HUES6 (cell line): ENCODE measurements at regions not wholly inside any gene's neighbourhood (a gene's known extent, or its start where the extent isn't known, plus 50 kb on each side); places are given as distances from the start of the nearest gene placed in this dataset.

ENCODE experiments used
- H3K27ac ChIP-seq: 2 replicates; pipeline ENCODE4 v1.7.0; 2013; ENCODE audit warnings: low read depth, mild to moderate bottlenecking, low read length, inconsistent platforms
- H3K27me3 ChIP-seq: 2 replicates; pipeline ENCODE4 v1.6.1; 2013; ENCODE audit warnings: low read length; ENCODE audit not compliant: control insufficient read depth, insufficient read depth
- H3K36me3 ChIP-seq: 2 replicates; pipeline ENCODE4 v1.6.1; 2013; ENCODE audit warnings: low read length; ENCODE audit not compliant: control insufficient read depth, insufficient read depth
- H3K4me1 ChIP-seq: 2 replicates; pipeline ENCODE4 v1.6.1; 2013; ENCODE audit warnings: low read length; ENCODE audit not compliant: control insufficient read depth, insufficient read depth
- H3K4me3 ChIP-seq: 2 replicates; pipeline ENCODE4 v1.5.1; 2013; ENCODE audit warnings: low read depth, low read length
- H3K9ac ChIP-seq: one replicate; pipeline ENCODE4 v1.6.1; 2013; ENCODE audit warnings: mild to moderate bottlenecking, low read length
- H3K9me3 ChIP-seq: 2 replicates; pipeline ENCODE4 v1.6.1; 2013; ENCODE audit warnings: low read depth, low read length; ENCODE audit not compliant: control insufficient read depth, insufficient read depth

GRCh38 chr2:82411071-82411470, 2048.0 kb downstream of the SUCLG1 start:
- Histone ChIP-seq H3K27ac (no peak overlapping the region), H3K27me3 (no peaks in the 10 kb centered on the region), H3K36me3 (no peaks in the 10 kb centered on the region), H3K9ac (no peak overlapping the region), H3K4me3 (no peak overlapping the region), H3K4me1 (no peaks in the 10 kb centered on the region), H3K9me3 (peaks cover 6% of the 10 kb centered on the region; the same call in 1 of the 2 replicates)

GRCh38 chr2:82395531-82395930, 2063.5 kb downstream of the SUCLG1 start:
- H3K4me1 ChIP-seq = no peaks in the 10 kb centered on the region
- H3K4me3 ChIP-seq = no peak overlapping the region
- H3K9me3 ChIP-seq = no peaks in the 10 kb centered on the region
- no peak overlapping the region for H3K9ac ChIP-seq
- H3K27me3 ChIP-seq = no peaks in the 10 kb centered on the region
- H3K27ac ChIP-seq = no peak overlapping the region
- H3K36me3 ChIP-seq = no peaks in the 10 kb centered on the region

GRCh38 chr2:82391386-82391785, 2067.7 kb downstream of the SUCLG1 start:
- Histone ChIP-seq H3K27ac (no peak overlapping the region), H3K4me1 (no peaks in the 10 kb centered on the region), H3K9ac (no peak overlapping the region), H3K9me3 (no peaks in the 10 kb centered on the region), H3K4me3 (no peak overlapping the region), H3K36me3 (no peaks in the 10 kb centered on the region), H3K27me3 (no peaks in the 10 kb centered on the region)

- Histone ChIP-seq H3K4me1 (no peaks in the 10 kb centered on the region), H3K9ac (no peak overlapping the region), H3K27me3 (no peaks in the 10 kb centered on the region), H3K4me3 (no peak overlapping the region), H3K9me3 (no peaks in the 10 kb centered on the region), H3K27ac (no peak overlapping the region), H3K36me3 (no peaks in the 10 kb centered on the region)
These were observed 2051.1 kb upstream of the LRRTM1 start for GRCh38 chr2:82355622-82356021.

GRCh38 chr2:82345910-82346309, 2041.4 kb upstream of the LRRTM1 start:
- H3K27ac ChIP-seq = no peak overlapping the region
- H3K4me3 ChIP-seq = no peak overlapping the region
- H3K4me1 ChIP-seq = peaks cover 3% of the 10 kb centered on the region; the same call in 1 of the 2 replicates
- H3K9ac ChIP-seq = no peak overlapping the region
- no peaks in the 10 kb centered on the region for H3K36me3 ChIP-seq
- H3K9me3 ChIP-seq = no peaks in the 10 kb centered on the region
- no peaks in the 10 kb centered on the region for H3K27me3 ChIP-seq

GRCh38 chr2:82344670-82345069, 2040.1 kb upstream of the LRRTM1 start:
- no peaks in the 10 kb centered on the region for H3K36me3 ChIP-seq
- H3K9ac ChIP-seq = no peak overlapping the region
- no peak overlapping the region for H3K4me3 ChIP-seq
- H3K9me3 ChIP-seq = no peaks in the 10 kb centered on the region
- peaks cover 3% of the 10 kb centered on the region; the same call in 1 of the 2 replicates for H3K4me1 ChIP-seq
- H3K27ac ChIP-seq = no peak overlapping the region
- no peaks in the 10 kb centered on the region for H3K27me3 ChIP-seq

- Histone ChIP-seq H3K27me3 (no peaks in the 10 kb centered on the region), H3K27ac (no peak overlapping the region), H3K36me3 (no peaks in the 10 kb centered on the region), H3K4me3 (no peak overlapping the region), H3K9me3 (no peaks in the 10 kb centered on the region), H3K4me1 (peaks cover 3% of the 10 kb centered on the region; the same call in 1 of the 2 replicates), H3K9ac (no peak overlapping the region)
These were observed 2037.8 kb upstream of the LRRTM1 start for GRCh38 chr2:82342356-82342755.

GRCh38 chr2:82340578-82341053, 2036.1 kb upstream of the LRRTM1 start:
- Histone ChIP-seq H3K4me1 (peaks cover 3% of the 10 kb centered on the region; the same call in 1 of the 2 replicates), H3K9ac (no peak overlapping the region), H3K27me3 (no peaks in the 10 kb centered on the region), H3K36me3 (no peaks in the 10 kb centered on the region), H3K9me3 (no peaks in the 10 kb centered on the region), H3K4me3 (no peak overlapping the region), H3K27ac (no peak overlapping the region)

- Histone ChIP-seq H3K9ac (no peak overlapping the region), H3K36me3 (no peaks in the 10 kb centered on the region), H3K4me1 (peaks cover 3% of the 10 kb centered on the region; the same call in 1 of the 2 replicates)
These were observed 2035.3 kb upstream of the LRRTM1 start for GRCh38 chr2:82339805-82340204.

GRCh38 chr2:82333697-82334096, 2029.1 kb upstream of the LRRTM1 start:
- Histone ChIP-seq H3K4me3 (no peak overlapping the region), H3K36me3 (no peaks in the 10 kb centered on the region), H3K4me1 (no peaks in the 10 kb centered on the region), H3K27me3 (no peaks in the 10 kb centered on the region), H3K9me3 (no peaks in the 10 kb centered on the region), H3K27ac (no peak overlapping the region), H3K9ac (no peak overlapping the region)

More at GRCh38 chr2:82339805-82340204, 2035.3 kb upstream of the LRRTM1 start:
- no peak overlapping the region for H3K27ac ChIP-seq
- H3K4me3 ChIP-seq = no peak overlapping the region
- H3K9me3 ChIP-seq = no peaks in the 10 kb centered on the region
- H3K27me3 ChIP-seq = no peaks in the 10 kb centered on the region

- Histone ChIP-seq H3K4me1 (no peaks in the 10 kb centered on the region), H3K9ac (no peak overlapping the region), H3K9me3 (no peaks in the 10 kb centered on the region), H3K27me3 (no peaks in the 10 kb centered on the region), H3K4me3 (no peak overlapping the region), H3K36me3 (no peaks in the 10 kb centered on the region), H3K27ac (no peak overlapping the region)
These were observed 2025.6 kb upstream of the LRRTM1 start for GRCh38 chr2:82330155-82330554.
